ENCODE measurements at regions not wholly inside any gene's neighbourhood (a gene's known extent, or its start where the extent isn't known, plus 50 kb on each side); places are given as distances from the start of the nearest gene placed in this dataset.

GRCh38 chr10:107442035-107442505 lies 277.6 kb upstream of the SORCS1 start:
- Histone ChIP-seq H3K27ac (no peak overlapping the region), H3K9ac (ENCODE audit: insufficient read length) (no peak overlapping the region), H3K36me3 (ENCODE audit: insufficient read depth, low read length) (no peaks in the 10 kb centered on the region), H3K9me3 (ENCODE audit: low read depth, low read length) (no peaks in the 10 kb centered on the region), H3K4me3 (no peak overlapping the region)
- no peak for DNase-seq (ENCODE audit: low read depth, low spot score)
- TF ChIP-seq FOXP2 (optimal IDR thresholded peaks at IDR 0.05; ENCODE audit: control extremely low read depth, extremely low read length, insufficient read depth) = no peak
- no peak for TF ChIP-seq POLR2AphosphoS5 (IDR thresholded peaks at IDR 0.05; ENCODE audit: borderline replicate concordance, low read depth, low read length)
- TF ChIP-seq EZH2 (IDR thresholded peaks at IDR 0.05) = no peak

GRCh38 chr10:107440741-107441140 lies 276.2 kb upstream of the SORCS1 start:
- no peak for TF ChIP-seq FOXP2 (optimal IDR thresholded peaks at IDR 0.05; ENCODE audit: control extremely low read depth, extremely low read length, insufficient read depth)
- TF ChIP-seq POLR2AphosphoS5 (IDR thresholded peaks at IDR 0.05; ENCODE audit: borderline replicate concordance, low read depth, low read length) = no peak
- TF ChIP-seq EZH2 (IDR thresholded peaks at IDR 0.05) = no peak
- no peak overlapping the region for H3K9ac ChIP-seq (ENCODE audit: insufficient read length)
- DNase-seq (ENCODE audit: low read depth, low spot score) = no peak
- H3K27ac ChIP-seq = no peak overlapping the region
- H3K36me3 ChIP-seq (ENCODE audit: insufficient read depth, low read length) = no peaks in the 10 kb centered on the region
- no peak overlapping the region for H3K4me3 ChIP-seq
- H3K9me3 ChIP-seq (ENCODE audit: low read depth, low read length) = no peaks in the 10 kb centered on the region

GRCh38 chr10:107437921-107438320 lies 273.4 kb upstream of the SORCS1 start:
- no peak overlapping the region for H3K4me3 ChIP-seq
- no peak overlapping the region for H3K27ac ChIP-seq
- no peaks in the 10 kb centered on the region for H3K9me3 ChIP-seq (ENCODE audit: low read depth, low read length)
- H3K9ac ChIP-seq (ENCODE audit: insufficient read length) = no peak overlapping the region
- TF ChIP-seq EZH2 (IDR thresholded peaks at IDR 0.05) (no peak), POLR2AphosphoS5 (IDR thresholded peaks at IDR 0.05; ENCODE audit: borderline replicate concordance, low read depth, low read length) (no peak), FOXP2 (optimal IDR thresholded peaks at IDR 0.05; ENCODE audit: control extremely low read depth, extremely low read length, insufficient read depth) (no peak)
- no peak for DNase-seq (ENCODE audit: low read depth, low spot score)
- no peaks in the 10 kb centered on the region for H3K36me3 ChIP-seq (ENCODE audit: insufficient read depth, low read length)

- no peaks in the 10 kb centered on the region for H3K9me3 ChIP-seq (ENCODE audit: low read depth, low read length)
- H3K4me3 ChIP-seq = no peak overlapping the region
- no peak for DNase-seq (ENCODE audit: low read depth, low spot score)
- TF ChIP-seq FOXP2 (optimal IDR thresholded peaks at IDR 0.05; ENCODE audit: control extremely low read depth, extremely low read length, insufficient read depth) (no peak), POLR2AphosphoS5 (IDR thresholded peaks at IDR 0.05; ENCODE audit: borderline replicate concordance, low read depth, low read length) (no peak), EZH2 (IDR thresholded peaks at IDR 0.05) (no peak)
- H3K36me3 ChIP-seq (ENCODE audit: insufficient read depth, low read length) = no peaks in the 10 kb centered on the region
- no peak overlapping the region for H3K9ac ChIP-seq (ENCODE audit: insufficient read length)
- H3K27ac ChIP-seq = no peak overlapping the region
Measured at GRCh38 chr10:107436568-107436967, 272.1 kb upstream of the SORCS1 start.

- TF ChIP-seq FOXP2 (optimal IDR thresholded peaks at IDR 0.05; ENCODE audit: control extremely low read depth, extremely low read length, insufficient read depth) = no peak
- TF ChIP-seq EZH2 (IDR thresholded peaks at IDR 0.05) = no peak
- TF ChIP-seq POLR2AphosphoS5 (IDR thresholded peaks at IDR 0.05; ENCODE audit: borderline replicate concordance, low read depth, low read length) = no peak
- Histone ChIP-seq H3K9ac (ENCODE audit: insufficient read length) (no peak overlapping the region), H3K4me3 (no peak overlapping the region), H3K27ac (no peak overlapping the region), H3K9me3 (ENCODE audit: low read depth, low read length) (no peaks in the 10 kb centered on the region), H3K36me3 (ENCODE audit: insufficient read depth, low read length) (no peaks in the 10 kb centered on the region)
- DNase-seq (ENCODE audit: low read depth, low spot score) = no peak
Measured at GRCh38 chr10:107434854-107435253, 270.3 kb upstream of the SORCS1 start.

- Histone ChIP-seq H3K27ac (no peak overlapping the region), H3K9me3 (ENCODE audit: low read depth, low read length) (no peaks in the 10 kb centered on the region), H3K9ac (ENCODE audit: insufficient read length) (no peak overlapping the region), H3K4me3 (no peak overlapping the region), H3K36me3 (ENCODE audit: insufficient read depth, low read length) (no peaks in the 10 kb centered on the region)
- DNase-seq (ENCODE audit: low read depth, low spot score) = no peak
- no peak for TF ChIP-seq EZH2 (IDR thresholded peaks at IDR 0.05)
Measured at GRCh38 chr10:107434201-107434600, 269.7 kb upstream of the SORCS1 start.

GRCh38 chr10:107433605-107434004 lies 269.1 kb upstream of the SORCS1 start:
- Histone ChIP-seq H3K9me3 (ENCODE audit: low read depth, low read length) (no peaks in the 10 kb centered on the region), H3K27ac (no peak overlapping the region), H3K9ac (ENCODE audit: insufficient read length) (no peak overlapping the region), H3K4me3 (no peak overlapping the region), H3K36me3 (ENCODE audit: insufficient read depth, low read length) (no peaks in the 10 kb centered on the region)
- no peak for TF ChIP-seq EZH2 (IDR thresholded peaks at IDR 0.05)
- no peak for DNase-seq (ENCODE audit: low read depth, low spot score)

GRCh38 chr10:107430446-107430845 lies 265.9 kb upstream of the SORCS1 start:
- Histone ChIP-seq H3K27ac (no peak overlapping the region), H3K9ac (ENCODE audit: insufficient read length) (no peak overlapping the region), H3K9me3 (ENCODE audit: low read depth, low read length) (no peaks in the 10 kb centered on the region), H3K36me3 (ENCODE audit: insufficient read depth, low read length) (no peaks in the 10 kb centered on the region), H3K4me3 (no peak overlapping the region)
- DNase-seq (ENCODE audit: low read depth, low spot score) = no peak
- TF ChIP-seq FOXP2 (optimal IDR thresholded peaks at IDR 0.05; ENCODE audit: control extremely low read depth, extremely low read length, insufficient read depth) = no peak
- TF ChIP-seq POLR2AphosphoS5 (IDR thresholded peaks at IDR 0.05; ENCODE audit: borderline replicate concordance, low read depth, low read length) = no peak
- no peak for TF ChIP-seq EZH2 (IDR thresholded peaks at IDR 0.05)

- H3K36me3 ChIP-seq (ENCODE audit: insufficient read depth, low read length) = no peaks in the 10 kb centered on the region
- H3K27ac ChIP-seq = no peak overlapping the region
- no peak overlapping the region for H3K4me3 ChIP-seq
- DNase-seq (ENCODE audit: low read depth, low spot score) = no peak
- H3K9me3 ChIP-seq (ENCODE audit: low read depth, low read length) = no peaks in the 10 kb centered on the region
- no peak overlapping the region for H3K9ac ChIP-seq (ENCODE audit: insufficient read length)
- TF ChIP-seq FOXP2 (optimal IDR thresholded peaks at IDR 0.05; ENCODE audit: control extremely low read depth, extremely low read length, insufficient read depth) = no peak
- TF ChIP-seq EZH2 (IDR thresholded peaks at IDR 0.05) = no peak
- no peak for TF ChIP-seq POLR2AphosphoS5 (IDR thresholded peaks at IDR 0.05; ENCODE audit: borderline replicate concordance, low read depth, low read length)
Measured at GRCh38 chr10:107427016-107427415, 262.5 kb upstream of the SORCS1 start.

All from SK-N-MC (cell line).